ENCODE measurements at regions not wholly inside any gene's neighbourhood (a gene's known extent, or its start where the extent isn't known, plus 50 kb on each side); places are given as distances from the start of the nearest gene placed in this dataset.
A peak's percentile ranks its signal among the peaks of the same experiment; 100 is the strongest.

DNA sequence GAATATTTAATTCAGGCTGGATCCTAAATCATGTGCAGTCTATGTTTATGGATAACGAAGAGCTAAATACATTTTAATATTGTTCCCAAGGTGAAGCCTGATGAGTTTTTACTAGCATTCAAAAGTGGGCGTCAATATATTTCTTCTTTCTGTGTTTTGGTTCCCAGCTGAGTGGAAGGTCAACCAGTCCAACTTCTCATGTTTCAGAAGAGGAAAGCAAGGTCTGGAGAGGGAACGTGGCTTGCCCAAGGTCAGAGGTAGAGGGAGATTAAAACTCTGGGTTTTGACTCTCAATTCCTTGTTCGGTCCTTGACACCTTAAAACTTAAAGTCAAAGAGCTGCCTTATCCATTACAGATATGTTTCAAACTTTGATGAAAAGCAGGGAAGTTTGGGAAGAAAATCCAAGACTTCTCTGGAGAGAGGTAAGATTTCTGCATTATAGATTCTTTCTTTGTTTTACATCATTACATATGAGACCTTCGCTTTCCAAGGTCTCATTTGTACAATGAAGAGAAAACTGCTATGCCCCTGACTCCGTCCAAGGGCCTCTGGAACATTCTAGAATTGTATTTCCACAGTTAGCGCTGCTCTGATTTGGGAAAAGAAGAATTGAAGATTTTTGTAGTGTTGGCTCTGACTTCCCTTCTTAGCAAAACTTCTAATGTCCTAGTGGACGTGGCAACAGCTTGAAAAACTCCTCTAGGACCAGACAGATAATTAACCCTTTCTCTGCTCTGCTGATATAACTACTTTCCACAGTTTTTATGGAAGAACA is 57.7 kb upstream of the HES1 start:
- Mint-ChIP-seq H3K27me3 (ENCODE audit: low read depth) (peaks cover 7% of the 10 kb centered on the region), H3K4me3 (no peak overlapping the region), H3K4me1 (peaks cover 26% of the 10 kb centered on the region), H3K27ac (no peak overlapping the region), H3K9me3 (no peaks in the 10 kb centered on the region), H3K36me3 (no peaks in the 10 kb centered on the region)
- DNase-seq (ENCODE audit: low spot score in 2 of 2, unreplicated experiment in 2 of 2): no peak
- TF ChIP-seq, protein P1, sequence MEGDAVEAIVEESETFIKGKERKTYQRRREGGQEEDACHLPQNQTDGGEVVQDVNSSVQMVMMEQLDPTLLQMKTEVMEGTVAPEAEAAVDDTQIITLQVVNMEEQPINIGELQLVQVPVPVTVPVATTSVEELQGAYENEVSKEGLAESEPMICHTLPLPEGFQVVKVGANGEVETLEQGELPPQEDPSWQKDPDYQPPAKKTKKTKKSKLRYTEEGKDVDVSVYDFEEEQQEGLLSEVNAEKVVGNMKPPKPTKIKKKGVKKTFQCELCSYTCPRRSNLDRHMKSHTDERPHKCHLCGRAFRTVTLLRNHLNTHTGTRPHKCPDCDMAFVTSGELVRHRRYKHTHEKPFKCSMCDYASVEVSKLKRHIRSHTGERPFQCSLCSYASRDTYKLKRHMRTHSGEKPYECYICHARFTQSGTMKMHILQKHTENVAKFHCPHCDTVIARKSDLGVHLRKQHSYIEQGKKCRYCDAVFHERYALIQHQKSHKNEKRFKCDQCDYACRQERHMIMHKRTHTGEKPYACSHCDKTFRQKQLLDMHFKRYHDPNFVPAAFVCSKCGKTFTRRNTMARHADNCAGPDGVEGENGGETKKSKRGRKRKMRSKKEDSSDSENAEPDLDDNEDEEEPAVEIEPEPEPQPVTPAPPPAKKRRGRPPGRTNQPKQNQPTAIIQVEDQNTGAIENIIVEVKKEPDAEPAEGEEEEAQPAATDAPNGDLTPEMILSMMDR (IDR thresholded peaks at IDR 0.05; ENCODE audit: unreplicated experiment): no peak

DNA sequence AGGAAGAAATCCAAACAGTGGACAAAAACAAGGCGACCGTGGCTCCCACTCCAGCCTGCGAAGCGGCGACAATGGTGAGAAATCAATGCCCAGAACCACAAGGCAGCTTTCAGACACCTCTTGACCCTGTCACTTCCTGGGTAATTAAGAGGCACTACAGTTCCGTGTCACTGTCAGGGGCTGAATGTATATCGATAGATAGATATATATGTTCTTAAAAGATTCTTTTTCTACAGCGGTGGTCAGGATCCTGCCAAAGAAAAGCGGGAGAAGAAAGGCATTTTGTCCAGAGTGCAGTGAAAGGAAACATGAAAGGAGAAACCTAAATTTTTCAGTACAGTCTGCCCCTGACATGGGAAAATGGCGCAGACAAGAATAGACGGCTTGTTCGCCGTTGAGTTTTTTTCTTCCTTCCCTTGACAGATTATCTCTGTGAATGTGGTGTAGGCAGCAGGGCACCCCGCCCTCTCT is 56.2 kb upstream of the HES1 start:
- H3K4me3 Mint-ChIP-seq: no peak overlapping the region
- H3K4me1 Mint-ChIP-seq: peaks cover 28% of the 10 kb centered on the region
- H3K9me3 Mint-ChIP-seq: no peaks in the 10 kb centered on the region
- H3K27me3 Mint-ChIP-seq (ENCODE audit: low read depth): peaks cover 10% of the 10 kb centered on the region
- H3K36me3 Mint-ChIP-seq: no peaks in the 10 kb centered on the region
- no peak for DNase-seq (ENCODE audit: low spot score in 2 of 2, unreplicated experiment in 2 of 2)
- TF ChIP-seq, protein P1 (IDR thresholded peaks at IDR 0.05; ENCODE audit: unreplicated experiment): no peak
- H3K27ac Mint-ChIP-seq: no peak overlapping the region

DNA sequence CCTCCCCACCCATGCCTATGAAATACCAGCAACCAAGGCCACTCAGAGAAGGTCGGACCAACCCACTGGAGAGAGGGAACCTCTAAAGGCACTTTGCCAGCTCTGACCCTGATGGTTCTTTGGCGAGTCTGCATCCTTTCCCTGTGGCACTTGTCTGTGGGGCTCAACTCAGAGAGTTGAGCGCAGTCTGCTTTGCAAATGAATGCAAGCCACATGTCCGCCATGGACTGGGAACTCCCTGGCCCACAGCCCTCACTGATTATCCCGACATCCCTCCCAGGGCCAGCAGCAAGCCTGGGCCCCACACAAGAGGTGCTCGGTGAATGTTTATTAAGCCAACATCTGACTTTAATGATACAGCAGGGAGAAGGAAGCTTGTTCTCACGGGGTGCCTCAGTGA is 55.5 kb upstream of the HES1 start:
- Mint-ChIP-seq H3K36me3 (no peaks in the 10 kb centered on the region), H3K4me3 (no peak overlapping the region), H3K9me3 (no peaks in the 10 kb centered on the region), H3K27me3 (ENCODE audit: low read depth) (peaks cover 8% of the 10 kb centered on the region), H3K4me1 (peaks cover 24% of the 10 kb centered on the region), H3K27ac (no peak overlapping the region)
- TF ChIP-seq, protein P1 (IDR thresholded peaks at IDR 0.05; ENCODE audit: unreplicated experiment): no peak
- DNase-seq (ENCODE audit: low spot score in 2 of 2, unreplicated experiment in 2 of 2): no peak

DNA sequence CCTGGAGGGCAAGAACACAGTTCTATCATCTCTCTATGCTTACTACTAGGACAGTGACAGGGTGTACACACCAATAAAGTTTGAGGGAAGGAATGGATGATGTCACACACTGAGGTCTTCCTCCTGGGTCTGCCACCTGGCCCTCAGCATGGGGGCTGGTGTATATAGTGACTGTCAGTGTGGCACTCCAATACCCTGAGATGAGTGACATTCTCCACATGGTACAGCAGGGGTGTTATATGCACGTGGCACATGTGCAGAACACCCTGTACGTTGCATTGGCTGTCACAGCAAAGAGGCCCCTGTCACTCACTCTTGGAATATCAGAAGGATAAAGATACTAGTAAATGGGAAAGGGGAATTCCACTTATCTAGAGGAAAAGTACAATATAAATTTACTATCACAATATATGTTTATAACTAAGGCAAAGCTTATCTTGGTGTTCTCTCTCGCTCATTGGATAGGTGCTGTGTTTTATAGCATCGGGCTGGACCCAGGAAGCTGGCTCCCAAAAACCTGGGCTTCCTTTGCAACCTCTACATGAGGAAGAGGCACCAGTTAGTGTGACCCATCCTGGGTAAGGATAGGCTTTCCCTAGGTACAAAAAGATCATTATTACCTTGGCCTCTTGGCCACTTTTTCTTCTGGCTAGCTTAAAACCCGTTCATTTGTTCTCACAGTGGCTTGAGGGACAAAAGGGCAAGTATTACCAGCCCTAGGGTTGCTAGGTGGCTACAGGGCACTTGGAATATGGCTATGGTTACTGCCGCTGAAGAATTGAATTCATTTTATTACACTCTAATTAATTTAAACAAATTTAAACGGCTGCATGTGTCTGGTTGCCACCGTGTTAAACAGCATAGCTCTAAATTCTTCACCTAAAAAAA is 54.8 kb upstream of the HES1 start:
- H3K4me1 Mint-ChIP-seq: peaks cover 27% of the 10 kb centered on the region
- TF ChIP-seq, protein P1 (IDR thresholded peaks at IDR 0.05; ENCODE audit: unreplicated experiment): no peak

DNA sequence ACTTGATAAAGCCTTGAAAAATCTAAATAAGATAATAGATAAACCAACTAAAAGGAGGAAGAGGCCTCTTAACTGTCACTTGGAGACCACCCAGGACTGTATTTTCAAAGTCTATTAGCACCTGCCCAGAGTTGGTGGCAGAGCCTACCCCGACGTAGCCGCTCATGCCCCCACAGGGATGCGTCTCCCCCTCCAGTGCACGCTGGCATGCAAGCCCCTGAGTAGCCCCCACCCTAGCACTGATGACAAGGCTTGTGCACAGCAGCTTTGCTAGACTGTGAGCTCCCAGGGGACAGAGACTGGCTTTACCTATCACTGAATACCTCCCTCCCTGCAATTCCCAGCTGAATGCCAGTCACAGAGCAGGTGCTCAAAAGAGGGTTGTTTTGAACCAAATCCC is 54.1 kb upstream of the HES1 start:
- H3K36me3 Mint-ChIP-seq: no peaks in the 10 kb centered on the region
- no peak for DNase-seq (ENCODE audit: low spot score in 2 of 2, unreplicated experiment in 2 of 2)
- peaks cover 34% of the 10 kb centered on the region for H3K4me1 Mint-ChIP-seq
- H3K27ac Mint-ChIP-seq: no peak overlapping the region
- peaks cover 8% of the 10 kb centered on the region for H3K27me3 Mint-ChIP-seq (ENCODE audit: low read depth)
- TF ChIP-seq, protein P1 (IDR thresholded peaks at IDR 0.05; ENCODE audit: unreplicated experiment): no peak
- H3K4me3 Mint-ChIP-seq: no peak overlapping the region
- no peaks in the 10 kb centered on the region for H3K9me3 Mint-ChIP-seq

More for the DNA sequence above, 54.8 kb upstream of the HES1 start:
- peak overlapping the region; percentile 44 for H3K27ac Mint-ChIP-seq
- H3K27me3 Mint-ChIP-seq (ENCODE audit: low read depth): peaks cover 8% of the 10 kb centered on the region
- no peak for DNase-seq (ENCODE audit: low spot score in 2 of 2, unreplicated experiment in 2 of 2)
- H3K9me3 Mint-ChIP-seq: no peaks in the 10 kb centered on the region
- H3K36me3 Mint-ChIP-seq: no peaks in the 10 kb centered on the region
- H3K4me3 Mint-ChIP-seq: no peak overlapping the region
